Prostate gland (tissue), 2 donors: ENCODE measurements at regions not wholly inside any gene's neighbourhood (a gene's known extent, or its start where the extent isn't known, plus 50 kb on each side); places are given as distances from the start of the nearest gene placed in this dataset.

Source experiments
- POLR2A ChIP-seq: fragments of 450-650 bp; IDR thresholded peaks from one replicate; pipeline ENCODE4 v1.6.1; 2016; ENCODE audit warnings: antibody characterized with exemption, mild to moderate bottlenecking
- POLR2AphosphoS5 ChIP-seq: sonication (generic); formaldehyde crosslinking; IDR thresholded peaks from one replicate; pipeline ENCODE4 v1.6.1; 2017; ENCODE audit warnings: antibody characterized with exemption
- TF ChIP-seq, protein P1 (sequence below), 4 experiments: fragments of 200-600 bp in 2 of 4; fragments of 450-650 bp in 2 of 4; sonication (generic) in 2 of 4; IDR thresholded peaks; 1 replicate in 3 of 4; 2 replicates in 1 of 4; pipeline ENCODE4 v1.5.1; 2016 to 2019; ENCODE audit warnings: antibody characterized with exemption in 4 of 4, mild to moderate bottlenecking in 2 of 4, moderate library complexity in 2 of 4

DNA sequence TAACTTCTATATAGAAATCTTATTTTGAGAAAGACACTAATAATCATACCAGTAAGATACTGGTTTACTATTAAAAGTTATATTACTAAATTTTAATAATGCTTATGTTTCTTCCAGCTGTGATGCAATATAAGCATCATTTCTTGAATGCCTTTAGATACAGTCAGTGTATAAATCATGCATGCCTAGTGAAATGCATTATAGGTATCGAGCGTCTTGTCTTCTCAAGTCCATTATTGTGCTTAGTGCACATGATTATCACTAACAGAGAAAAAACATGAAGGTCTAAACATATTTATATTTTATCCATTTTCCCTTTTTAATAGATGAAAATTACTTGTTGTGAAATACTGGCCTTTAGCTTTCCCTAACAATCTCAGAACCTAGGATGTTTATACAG, 1021.5 kb upstream of the AGA start:
- TF ChIP-seq POLR2A (no peak), POLR2AphosphoS5 (no peak)
- TF ChIP-seq, protein P1, sequence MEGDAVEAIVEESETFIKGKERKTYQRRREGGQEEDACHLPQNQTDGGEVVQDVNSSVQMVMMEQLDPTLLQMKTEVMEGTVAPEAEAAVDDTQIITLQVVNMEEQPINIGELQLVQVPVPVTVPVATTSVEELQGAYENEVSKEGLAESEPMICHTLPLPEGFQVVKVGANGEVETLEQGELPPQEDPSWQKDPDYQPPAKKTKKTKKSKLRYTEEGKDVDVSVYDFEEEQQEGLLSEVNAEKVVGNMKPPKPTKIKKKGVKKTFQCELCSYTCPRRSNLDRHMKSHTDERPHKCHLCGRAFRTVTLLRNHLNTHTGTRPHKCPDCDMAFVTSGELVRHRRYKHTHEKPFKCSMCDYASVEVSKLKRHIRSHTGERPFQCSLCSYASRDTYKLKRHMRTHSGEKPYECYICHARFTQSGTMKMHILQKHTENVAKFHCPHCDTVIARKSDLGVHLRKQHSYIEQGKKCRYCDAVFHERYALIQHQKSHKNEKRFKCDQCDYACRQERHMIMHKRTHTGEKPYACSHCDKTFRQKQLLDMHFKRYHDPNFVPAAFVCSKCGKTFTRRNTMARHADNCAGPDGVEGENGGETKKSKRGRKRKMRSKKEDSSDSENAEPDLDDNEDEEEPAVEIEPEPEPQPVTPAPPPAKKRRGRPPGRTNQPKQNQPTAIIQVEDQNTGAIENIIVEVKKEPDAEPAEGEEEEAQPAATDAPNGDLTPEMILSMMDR (IDR thresholded peaks at IDR 0.05): no peak
